NCI-H146 (cell line): ENCODE measurements at regions not wholly inside any gene's neighbourhood (a gene's known extent, or its start where the extent isn't known, plus 50 kb on each side); places are given as distances from the start of the nearest gene placed in this dataset.

Source experiments
- DNase-seq: peaks from one replicate; lab custom pipeline; 2025; lab: John Stamatoyannopoulos, UW

DNA sequence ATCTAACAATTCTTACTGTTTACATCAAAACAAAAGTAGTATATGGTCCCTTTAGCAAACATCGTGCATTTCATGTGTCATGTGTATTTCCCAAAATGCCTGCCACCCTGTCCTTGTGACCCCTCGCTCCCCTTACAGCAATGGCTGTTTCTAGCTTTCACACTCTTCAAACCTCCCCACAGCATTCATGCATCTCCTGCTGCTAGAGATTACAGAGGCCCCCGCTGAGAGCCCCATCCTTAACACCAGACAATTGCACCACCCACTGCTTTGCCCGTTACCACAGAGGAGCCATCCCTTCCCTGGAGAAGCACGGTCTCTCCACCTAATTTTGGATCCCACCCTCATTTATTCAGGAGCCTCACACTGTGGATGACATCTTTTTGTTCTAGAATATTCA is 149.7 kb upstream of the IRX4 start:
- DNase-seq, result no peak

DNA sequence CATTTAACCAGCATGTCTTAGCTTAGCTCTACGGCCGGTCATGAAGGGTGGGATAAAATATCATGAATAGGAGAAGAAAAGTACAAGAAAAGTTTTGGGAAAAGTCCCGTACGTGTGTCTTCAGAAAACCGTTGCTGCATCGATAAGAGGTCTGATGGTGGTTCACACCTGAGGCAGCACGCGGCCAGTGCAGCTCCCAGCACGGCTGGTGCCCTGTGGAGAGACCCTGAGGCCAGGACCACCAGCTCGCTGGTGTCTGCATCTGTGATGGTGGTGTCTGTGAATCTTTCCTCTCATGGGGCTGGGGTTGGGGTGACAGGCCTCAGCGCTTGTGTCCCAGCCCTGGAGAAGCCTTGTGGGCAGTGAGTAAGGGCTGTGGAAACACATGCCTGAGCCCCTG is 148.9 kb upstream of the IRX4 start:
- no peak for DNase-seq

DNA sequence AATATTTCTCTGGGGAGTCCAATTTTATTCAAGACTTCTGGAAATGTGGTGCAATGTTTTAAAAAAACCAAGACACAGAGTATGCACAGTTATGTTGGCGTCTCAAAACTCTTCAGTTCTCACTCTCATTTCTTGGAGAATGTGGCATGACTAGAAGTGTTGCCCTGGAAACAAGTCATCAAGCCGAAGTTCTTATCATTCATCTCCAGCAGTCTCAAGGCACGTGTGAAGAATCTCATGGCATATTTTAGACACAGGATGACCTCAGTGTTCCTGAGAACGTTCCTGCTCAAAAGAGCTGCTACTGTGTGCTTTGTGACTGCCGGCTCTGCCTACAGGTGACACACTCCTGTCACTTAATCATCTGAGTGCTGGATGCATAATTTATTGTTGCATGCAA is 147.4 kb upstream of the IRX4 start:
- DNase-seq, result no peak

DNA sequence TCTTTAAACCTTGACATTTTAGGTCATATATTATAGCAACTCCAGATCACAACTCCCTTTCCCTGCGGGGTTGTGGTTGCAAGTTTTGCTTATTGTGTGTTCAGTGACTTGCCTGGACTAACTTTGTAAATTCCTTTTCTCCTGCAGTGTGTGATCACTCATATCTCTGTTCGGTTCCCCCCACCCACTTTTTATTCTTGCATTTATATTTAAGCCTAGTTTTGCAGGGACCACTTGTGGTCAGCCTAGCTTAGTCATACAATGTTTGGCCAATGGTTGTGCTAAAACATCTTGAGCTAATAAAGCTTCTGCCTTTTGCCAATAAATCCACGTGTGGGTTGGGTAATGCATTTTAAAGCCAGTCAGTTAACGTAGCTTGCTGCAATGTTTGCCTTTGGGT is 146.5 kb upstream of the IRX4 start:
- no peak for DNase-seq

DNA sequence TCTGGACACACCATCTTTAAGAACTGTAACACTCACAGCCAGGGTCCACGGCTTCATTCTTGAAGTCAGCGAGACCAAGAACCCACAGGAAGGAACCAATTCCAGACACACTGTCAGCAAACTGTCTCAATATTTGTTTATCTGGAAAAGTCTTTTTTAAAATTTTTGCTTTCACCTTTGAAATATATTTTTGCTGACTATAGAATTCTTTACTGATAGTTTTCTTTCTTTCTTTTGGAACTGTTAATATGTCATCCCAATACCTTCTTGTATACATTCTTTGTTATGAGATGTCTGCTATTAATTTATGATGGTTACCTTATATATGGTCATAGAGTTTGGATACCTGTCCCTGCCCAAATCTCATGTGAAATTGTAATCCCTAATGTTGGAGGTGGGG is 145.1 kb upstream of the IRX4 start:
- DNase-seq, result no peak

DNA sequence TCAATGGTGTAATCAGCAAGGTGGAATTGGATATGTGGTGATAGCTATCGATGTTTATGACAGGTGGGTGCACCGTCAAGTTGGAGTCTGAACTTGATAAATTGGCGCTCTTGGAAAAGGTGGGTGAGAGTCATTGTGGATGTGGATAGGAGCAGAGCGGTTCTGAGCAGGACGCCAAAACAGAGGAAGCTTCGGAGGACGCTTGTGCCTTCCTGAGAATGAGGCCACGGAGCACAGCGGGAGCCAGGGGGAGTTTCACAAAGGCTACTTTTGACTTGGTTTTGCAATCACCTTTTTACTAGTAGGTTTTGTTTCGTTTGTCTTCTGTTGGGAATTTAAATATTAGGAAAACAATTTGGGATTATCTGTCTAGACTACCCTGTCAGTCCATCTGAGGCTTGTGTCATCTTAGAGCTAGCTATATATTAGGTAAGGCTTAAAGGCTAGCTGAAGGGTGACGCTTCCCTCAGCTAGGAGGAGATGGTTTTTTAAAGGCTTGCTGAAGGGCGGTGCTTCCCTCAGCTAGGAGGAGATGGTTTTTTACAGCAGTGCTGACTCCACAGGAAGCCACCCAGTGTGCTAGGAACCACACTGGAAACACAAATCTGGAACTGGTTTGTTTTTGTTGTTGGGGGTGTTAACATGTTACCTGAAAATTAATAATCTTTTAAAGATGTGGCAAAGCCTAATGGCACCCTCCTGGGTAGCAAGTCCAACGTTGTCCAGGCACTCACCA is 142.4 kb upstream of the IRX4 start:
- no peak for DNase-seq

DNA sequence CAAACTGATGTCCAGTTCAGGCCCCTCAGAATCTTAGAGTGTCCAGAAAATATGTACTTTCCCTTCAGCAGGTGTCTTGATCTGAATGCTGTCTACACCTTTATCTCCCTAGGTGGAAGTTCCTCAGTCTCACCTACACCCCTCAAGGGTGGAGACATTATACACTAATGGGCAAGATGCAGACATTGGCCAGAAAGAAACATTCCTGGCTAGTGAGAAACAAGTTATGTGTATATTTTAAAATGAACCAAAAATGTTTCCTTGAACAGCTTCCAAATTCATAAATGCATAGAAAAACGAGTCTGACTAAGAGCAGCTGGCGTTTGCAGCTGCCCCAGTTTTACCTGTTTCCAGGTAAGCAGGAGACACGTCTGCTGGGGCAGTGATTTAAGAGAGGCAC is 140.5 kb upstream of the IRX4 start:
- DNase-seq, result no peak

DNA sequence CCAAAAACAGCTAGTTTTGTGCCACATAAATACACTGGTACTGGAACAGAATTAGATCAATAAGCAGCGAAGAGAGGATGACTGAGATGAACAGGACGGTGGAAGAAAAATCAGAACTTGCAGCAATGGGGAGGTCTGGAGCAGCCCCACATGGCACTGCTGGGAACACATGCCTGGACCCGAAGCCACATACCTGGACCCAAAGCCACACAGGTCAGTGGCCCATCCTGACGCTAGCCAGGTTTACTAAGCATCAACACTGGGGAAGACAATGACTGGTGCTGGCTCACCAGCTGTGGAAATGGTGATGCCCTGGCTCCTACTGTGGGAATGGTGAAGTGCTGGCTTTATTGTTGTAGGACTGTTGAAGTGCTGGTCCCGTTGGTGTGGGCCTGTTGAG is 139.7 kb upstream of the IRX4 start:
- no peak for DNase-seq

DNA sequence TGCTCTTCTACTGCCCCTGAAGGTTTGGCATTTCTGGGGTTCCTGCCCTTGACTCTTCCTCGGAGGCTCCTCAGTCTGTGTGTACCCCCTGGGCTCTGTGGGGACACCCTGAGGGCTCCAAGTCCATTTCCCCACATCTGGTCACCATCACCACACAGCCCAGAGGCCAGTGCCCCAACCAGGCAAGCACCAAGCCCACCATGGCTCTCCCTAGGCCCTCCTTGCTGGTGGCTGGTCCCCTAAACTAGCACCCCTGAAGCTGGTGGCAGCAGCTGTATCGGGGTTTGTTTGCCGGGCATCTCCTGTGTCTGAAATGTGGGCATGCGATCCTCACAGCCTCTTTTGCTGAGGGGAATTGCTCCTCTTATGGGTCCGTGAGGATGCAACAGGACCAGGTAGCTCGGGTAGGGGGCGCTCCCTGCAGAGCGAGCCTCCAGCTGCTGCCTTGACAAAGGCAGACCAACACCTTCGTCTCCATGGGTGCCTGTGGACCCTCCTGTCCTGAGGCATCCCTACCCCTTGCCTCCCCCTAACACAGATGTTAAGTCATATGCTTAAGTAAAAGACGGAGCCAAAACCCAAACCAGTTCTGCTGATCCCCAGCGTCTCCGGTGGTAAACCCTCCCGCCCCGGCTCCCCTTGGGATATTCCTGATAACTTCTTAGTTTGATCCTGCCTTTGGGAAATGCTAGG is 138.9 kb upstream of the IRX4 start:
- DNase-seq, result no peak

DNA sequence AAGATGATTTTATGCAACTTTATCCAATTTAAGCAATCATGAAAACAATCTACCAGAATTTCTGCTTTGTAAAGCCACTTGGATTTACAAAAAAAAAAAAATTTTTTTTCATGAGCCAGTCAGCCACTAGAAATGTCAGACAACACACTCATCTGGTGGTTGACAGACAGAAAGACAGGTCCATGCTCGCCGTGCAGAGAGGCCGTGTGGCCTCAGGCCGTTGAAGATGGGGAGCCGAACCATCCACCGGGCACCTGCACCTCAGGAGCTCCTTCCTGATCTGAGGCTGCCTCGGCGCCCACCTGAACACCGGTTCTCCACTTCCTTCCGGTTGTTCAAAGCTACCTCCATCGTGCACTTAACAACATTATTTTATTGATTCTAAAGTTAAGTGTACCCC is 138.0 kb upstream of the IRX4 start:
- no peak for DNase-seq

DNA sequence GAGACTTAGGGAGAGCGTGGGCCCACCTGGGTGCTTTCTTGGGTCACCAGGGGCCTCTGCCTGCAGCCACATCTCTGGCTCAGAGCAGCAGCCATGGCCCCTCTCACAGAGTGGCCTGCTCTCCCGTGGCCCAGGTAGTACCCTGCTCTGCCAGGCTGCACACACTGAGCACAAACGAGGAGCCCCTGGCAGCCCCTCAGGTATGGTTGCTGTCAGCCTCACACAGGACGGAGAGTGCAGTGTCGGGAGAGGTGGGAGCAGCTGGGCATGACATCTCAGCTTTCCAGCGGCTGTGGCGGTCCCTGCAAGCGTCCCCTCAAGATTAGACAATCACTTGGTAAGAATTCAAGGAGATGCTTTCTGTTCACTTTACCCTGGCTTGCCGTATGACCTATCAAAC is 137.0 kb upstream of the IRX4 start:
- no peak for DNase-seq

DNA sequence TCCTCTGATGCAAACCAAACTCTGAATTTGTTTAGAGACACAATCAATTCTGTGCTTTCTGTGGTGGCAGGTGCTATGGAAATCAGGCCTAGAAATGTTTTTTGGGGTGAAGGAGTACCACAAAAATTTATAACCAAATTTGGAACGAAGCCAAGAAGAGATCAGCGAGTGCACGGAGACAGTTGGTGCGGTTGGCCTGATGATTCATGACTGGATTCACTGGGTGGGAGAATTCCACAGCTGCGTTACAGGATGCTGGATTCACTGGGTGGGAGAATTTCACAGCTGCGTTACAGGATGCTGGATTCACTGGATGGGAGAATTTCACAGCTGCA is 135.6 kb upstream of the IRX4 start:
- no peak for DNase-seq

DNA sequence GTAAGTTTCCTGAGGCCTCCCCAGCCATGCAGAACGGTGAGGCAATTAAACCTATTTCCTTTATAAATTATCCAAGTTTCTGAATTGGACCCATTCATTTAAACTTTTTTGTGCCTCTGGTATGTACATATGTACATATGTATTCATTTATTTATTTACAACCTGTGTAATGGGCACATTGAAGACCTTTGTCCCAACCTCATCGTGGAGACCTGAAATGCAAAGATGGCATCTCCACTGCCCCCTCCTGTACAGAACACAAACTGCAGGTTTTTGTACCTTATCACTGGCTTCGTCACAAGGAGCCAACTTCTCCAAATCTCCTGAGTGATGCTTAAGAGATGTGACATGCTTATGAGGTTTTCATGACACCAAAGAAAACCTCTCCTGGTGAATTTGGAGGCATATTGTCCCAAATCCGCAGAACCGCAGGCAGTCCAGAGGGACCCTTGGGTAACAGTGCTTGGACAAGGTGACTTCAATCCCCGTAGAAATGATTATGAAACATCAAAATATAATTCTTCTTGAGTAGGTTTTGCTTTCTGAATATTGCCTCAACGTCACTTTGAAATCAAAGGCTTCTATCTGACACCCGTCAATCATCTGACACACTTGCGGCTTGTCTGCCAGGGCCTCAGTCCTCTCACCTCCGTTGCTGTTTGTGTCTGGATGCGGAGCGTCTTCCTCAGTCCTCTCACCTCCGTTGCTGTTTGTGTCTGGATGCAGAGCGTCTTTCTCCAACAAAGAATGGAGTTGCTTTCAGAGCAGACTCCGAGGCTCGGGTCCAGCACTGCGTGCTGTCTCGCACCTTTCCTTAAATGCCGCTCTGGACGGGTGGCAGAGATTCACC is 135.0 kb upstream of the IRX4 start:
- no peak for DNase-seq

DNA sequence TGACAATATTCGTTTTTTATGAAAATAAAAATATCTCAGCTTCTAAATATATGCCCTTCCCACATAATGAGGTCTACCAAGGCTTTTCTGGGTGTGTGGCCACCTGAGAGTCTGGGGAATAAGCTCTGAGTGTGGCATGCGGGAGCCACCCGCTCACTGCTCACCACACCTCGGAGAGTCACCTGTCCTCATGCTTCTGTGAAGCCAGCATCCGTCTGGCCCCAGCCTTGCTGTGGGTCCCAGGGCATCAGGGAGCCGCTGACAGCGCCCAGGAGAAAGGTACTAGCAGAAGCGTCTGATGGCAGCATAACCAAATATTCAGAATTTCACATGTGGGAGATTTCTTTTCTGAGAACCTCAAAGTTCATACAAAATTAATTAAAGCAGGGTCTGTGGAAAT is 133.2 kb upstream of the IRX4 start:
- DNase-seq, result no peak

DNA sequence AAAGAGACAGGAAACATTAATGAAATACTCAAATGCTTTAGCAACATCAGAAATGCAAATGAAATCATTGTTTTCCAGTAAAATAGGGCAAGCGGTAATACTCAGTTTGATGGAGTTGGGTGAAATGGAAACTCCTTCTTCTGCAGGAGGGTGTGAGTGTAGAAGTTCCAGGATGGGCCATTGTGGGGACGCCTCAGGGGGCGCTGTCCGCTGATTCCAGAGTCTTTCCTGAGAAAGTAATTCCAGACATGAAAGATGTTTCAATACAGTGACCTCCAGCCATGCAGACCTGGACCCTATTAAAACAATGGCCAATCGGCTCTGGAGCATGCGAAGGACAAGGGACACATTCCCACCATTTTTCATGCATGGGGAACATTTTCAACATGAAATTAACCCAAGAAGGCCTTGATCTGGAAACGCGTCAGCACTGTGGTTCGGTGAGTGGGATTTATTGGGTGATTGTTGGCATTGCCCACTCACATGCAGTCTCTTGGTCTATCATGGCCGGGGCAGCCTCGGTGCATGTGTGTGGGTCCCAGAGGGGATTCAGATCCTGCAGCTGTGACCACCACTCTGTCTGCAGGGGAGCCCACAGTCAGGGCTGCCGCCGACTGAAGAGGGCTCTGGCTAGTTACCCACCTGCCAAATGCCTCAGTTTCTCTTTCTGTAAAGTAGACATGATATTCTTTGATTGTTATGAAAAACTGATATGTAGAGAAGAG is 132.6 kb upstream of the IRX4 start:
- DNase-seq, result no peak

DNA sequence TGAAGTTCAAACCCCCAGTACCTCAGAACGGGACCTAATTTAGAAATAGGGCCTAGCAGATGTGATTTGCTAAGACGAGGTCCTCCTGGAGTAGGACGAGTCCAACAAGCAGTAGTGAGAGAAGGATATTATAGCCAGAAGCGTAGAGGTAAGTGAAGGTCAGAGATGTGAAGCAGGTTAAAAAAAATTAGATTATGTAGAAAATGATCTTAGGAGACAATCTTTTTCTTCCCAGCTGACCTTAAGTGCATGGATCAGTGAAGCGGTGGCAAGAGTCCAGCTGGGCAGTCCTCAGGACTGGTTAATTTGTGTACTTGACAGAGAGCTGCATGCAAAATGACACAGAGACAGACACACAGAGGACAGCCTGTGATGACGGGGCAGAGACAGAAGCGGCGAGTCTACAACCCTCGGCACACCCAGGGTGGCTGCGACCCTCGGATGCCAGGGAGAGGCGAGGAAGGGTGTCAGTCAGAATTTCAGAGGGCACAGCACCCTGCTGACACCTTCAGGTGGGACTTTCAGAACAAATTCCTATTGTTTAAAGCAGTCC is 131.4 kb upstream of the IRX4 start:
- DNase-seq, result no peak

DNA sequence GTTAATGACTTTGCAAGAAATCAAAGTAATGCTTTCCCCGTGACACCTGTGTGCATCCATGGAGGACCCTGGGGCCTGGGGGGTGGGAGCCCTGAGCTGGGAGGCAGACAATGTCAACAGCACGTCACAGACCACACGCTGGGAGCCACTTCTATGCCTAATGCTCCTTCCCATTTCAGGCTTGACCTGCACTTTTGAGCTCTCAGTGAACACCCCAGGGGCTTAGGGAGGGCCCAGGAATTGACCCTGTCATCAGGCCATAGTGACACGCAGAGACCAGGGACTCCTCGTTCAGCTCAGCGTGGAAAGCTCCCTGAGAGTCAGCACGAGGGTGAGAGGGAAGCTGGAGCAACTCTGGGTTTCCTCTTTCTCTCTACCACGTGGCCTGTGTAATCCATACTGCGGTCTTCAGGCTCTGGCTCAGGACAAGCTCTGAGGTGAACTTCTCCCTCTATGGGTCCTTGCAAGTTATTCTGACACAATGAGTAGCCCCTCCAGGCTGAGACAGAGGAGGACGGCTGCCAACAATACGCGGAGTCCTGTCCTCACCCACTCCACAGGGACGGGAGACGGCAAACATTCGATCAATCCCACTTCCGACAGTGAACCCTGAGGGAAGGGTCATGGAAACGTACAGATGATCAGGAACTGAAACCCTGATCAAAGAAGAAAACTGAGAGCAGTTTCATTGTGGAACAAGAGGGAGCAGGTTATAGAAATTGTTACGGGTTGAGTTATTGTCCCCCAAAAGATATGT is 130.8 kb upstream of the IRX4 start:
- DNase-seq, result no peak

DNA sequence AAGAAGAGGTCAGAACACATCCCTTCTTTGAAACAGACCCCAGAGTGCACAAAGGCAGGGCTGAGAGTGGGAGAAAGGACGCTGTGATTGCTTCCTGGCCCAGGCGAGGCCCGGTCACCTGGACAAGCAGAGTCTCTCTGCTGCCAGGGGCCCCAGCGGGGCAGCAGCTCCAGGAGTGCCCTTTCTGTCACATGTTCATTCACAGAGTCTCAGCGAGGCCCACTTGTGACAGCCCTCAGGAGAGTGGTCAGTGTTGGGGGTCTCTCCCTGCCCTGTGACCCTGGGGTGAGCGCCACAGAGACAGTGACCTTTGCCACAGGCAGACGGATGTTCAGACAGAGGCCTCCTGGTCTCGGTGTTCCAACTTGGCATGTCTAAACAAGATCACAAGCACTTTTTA is 130.2 kb upstream of the IRX4 start:
- DNase-seq, result no peak

DNA sequence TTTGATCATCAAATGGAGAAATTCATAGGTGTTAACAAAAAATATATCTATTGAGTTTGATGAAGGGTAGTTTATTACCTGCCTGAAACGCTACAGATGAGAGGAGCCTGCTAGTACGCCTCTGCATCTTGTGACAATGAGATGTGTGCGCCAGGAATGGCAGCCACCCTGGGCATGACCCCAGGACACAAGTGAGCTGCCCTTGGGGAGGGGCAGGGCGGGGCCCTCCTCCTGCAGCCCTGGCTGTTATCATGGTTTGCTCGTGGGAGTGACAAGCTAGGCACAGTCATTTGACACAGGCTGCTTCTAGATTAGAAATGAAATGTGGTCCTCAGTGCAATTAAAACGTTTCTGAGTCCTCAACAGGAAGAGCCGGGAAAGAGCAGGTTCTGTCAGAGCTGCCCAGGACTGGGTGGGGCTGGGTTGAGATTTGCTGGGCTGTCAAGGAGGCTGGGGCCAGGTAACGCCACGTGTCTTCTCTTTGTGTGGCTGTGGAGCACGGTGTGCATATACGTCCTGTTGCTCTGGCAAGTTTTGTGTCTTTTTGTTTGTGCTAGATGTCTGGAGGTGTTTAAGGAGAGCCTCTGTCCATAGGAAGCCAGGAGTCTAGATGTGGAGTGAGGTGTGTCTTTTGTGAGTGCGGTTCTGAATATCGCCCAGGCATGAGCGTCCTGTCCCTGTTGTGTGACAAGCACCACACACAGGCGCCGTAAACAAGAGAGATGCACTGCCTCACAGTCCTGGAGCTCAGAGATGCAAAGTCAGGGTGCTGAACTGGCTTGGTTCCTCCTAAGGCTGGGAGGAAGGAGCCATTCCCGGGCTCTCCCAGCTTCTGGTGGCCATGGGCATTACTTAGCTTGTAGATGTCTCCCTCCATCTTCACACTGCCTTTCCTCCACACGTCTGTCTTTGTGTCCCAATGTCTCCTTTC is 129.0 kb upstream of the IRX4 start:
- DNase-seq, result no peak

DNA sequence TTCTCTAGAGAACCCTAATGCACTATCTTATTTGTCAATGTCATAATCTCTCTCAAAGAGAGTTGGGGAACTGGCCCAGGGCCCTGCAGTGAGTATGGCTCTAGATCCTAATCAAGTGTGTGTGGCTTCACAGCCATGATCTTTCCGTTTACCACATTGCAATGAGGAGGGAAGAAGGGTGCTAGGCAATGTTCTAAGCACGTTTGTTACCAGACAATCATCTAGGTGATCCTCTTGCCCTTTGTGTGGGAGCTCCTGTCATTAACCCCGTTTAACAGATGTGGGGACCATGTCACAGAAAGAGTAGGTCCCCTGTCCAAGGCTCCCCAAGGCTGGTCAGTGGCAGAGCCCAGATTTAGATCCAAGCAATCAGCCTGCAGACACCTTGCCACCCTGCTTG is 128.2 kb upstream of the IRX4 start:
- no peak for DNase-seq
